Liver (tissue), 8 donors: ENCODE measurements at regions not wholly inside any gene's neighbourhood (a gene's known extent, or its start where the extent isn't known, plus 50 kb on each side); places are given as distances from the start of the nearest gene placed in this dataset.

Experiments
- DNase-seq: peaks from one replicate; pipeline ENCODE4 v3.0.0-alpha.2; 2017; ENCODE audit warnings: low spot score
- H3K27ac ChIP-seq, 2 donors: one replicate each; pipeline ENCODE4 v1.7.0; 2013; ENCODE audit warnings: inconsistent platforms in 2 of 2, low read length in 2 of 2, control low read depth in 1 of 2, low read depth in 1 of 2, mild to moderate bottlenecking in 1 of 2
- H3K27me3 ChIP-seq, 4 donors: one replicate each; pipeline versions ENCODE4 v1.6.1 to v1.7.0; 2013; ENCODE audit warnings: low read length in 3 of 4, inconsistent platforms in 1 of 4, mild to moderate bottlenecking in 1 of 4, moderate library complexity in 1 of 4; ENCODE audit not compliant: control insufficient read depth in 4 of 4, insufficient read depth in 4 of 4
- H3K36me3 ChIP-seq, 4 donors: one replicate each; pipeline versions ENCODE4 v1.6.1 to v1.7.0; 2013; ENCODE audit warnings: low read length in 3 of 4, mild to moderate bottlenecking in 3 of 4, low read depth in 1 of 4, moderate library complexity in 1 of 4; ENCODE audit not compliant: control insufficient read depth in 4 of 4, insufficient read depth in 3 of 4
- H3K4me1 ChIP-seq, 4 donors: one replicate each; pipeline versions ENCODE4 v1.6.1 to v1.7.0; 2013; ENCODE audit warnings: low read length in 3 of 4, mild to moderate bottlenecking in 3 of 4, moderate library complexity in 1 of 4; ENCODE audit not compliant: control insufficient read depth in 4 of 4, insufficient read depth in 4 of 4
- H3K4me3 ChIP-seq, 3 donors: one replicate each; pipeline versions ENCODE4 v1.6.1 to v1.7.0; 2013; ENCODE audit warnings: low read length in 3 of 3, control low read depth in 1 of 3, low read depth in 1 of 3, mild to moderate bottlenecking in 1 of 3
- H3K9ac ChIP-seq, 2 donors: one replicate each; pipeline ENCODE4 v1.7.0; 2013; ENCODE audit warnings: low read length in 2 of 2, mild to moderate bottlenecking in 2 of 2, moderate library complexity in 2 of 2, control low read depth in 1 of 2, low read depth in 1 of 2
- H3K9me3 ChIP-seq, 4 donors: one replicate each; pipeline versions ENCODE4 v1.6.1 to v1.7.0; 2013; ENCODE audit warnings: low read length in 3 of 4; ENCODE audit not compliant: control insufficient read depth in 4 of 4
- ATF3 ChIP-seq: IDR thresholded peaks from 2 replicates; pipeline ENCODE4 v1.6.1; 2016; ENCODE audit warnings: antibody characterized with exemption
- CTCF ChIP-seq: fragments of 150-350 bp; IDR thresholded peaks from 2 replicates; pipeline ENCODE4 v1.5.1; 2017; ENCODE audit warnings: improper control_type of control experiment, low read depth, low read length; ENCODE audit not compliant: missing input control
- EGR1 ChIP-seq, 2 donors: IDR thresholded peaks; 2 replicates each; pipeline ENCODE4 v1.6.1; 2016 to 2018; ENCODE audit warnings: antibody characterized with exemption in 2 of 2, low read depth in 2 of 2
- FOXA1 ChIP-seq: IDR thresholded peaks from 2 replicates; pipeline ENCODE4 v1.6.1; 2016; ENCODE audit warnings: antibody characterized with exemption
- FOXA2 ChIP-seq: IDR thresholded peaks from 2 replicates; pipeline ENCODE4 v1.6.1; 2016; ENCODE audit warnings: antibody characterized with exemption
- GABPA ChIP-seq, 2 donors: IDR thresholded peaks in 1 of 2; conservative IDR thresholded peaks in 1 of 2; 2 replicates each; pipeline ENCODE4 v1.6.1; 2016; ENCODE audit warnings: antibody characterized with exemption in 2 of 2, mild to moderate bottlenecking in 1 of 2, moderate library complexity in 1 of 2
- HNF4A ChIP-seq, 2 donors: conservative IDR thresholded peaks; 2 replicates each; pipeline ENCODE4 v1.6.1; 2016; ENCODE audit warnings: antibody characterized with exemption in 2 of 2, mild to moderate bottlenecking in 2 of 2
- HNF4G ChIP-seq: IDR thresholded peaks from 2 replicates; pipeline ENCODE4 v1.6.1; 2016; ENCODE audit warnings: antibody characterized with exemption
- JUND ChIP-seq, 2 donors: IDR thresholded peaks; 2 replicates each; pipeline ENCODE4 v1.6.1; 2016; ENCODE audit warnings: antibody characterized with exemption in 2 of 2
- MAX ChIP-seq: IDR thresholded peaks from 2 replicates; pipeline ENCODE4 v1.6.1; 2016; ENCODE audit warnings: antibody characterized with exemption
- NR2F2 ChIP-seq: IDR thresholded peaks from 2 replicates; pipeline ENCODE4 v1.6.1; 2016; ENCODE audit warnings: antibody characterized with exemption
- RAD21 ChIP-seq, 2 donors: IDR thresholded peaks; 2 replicates each; pipeline ENCODE4 v1.6.1; 2016; ENCODE audit warnings: antibody characterized with exemption in 2 of 2, mild to moderate bottlenecking in 2 of 2
- REST ChIP-seq: IDR thresholded peaks from 2 replicates; pipeline ENCODE4 v1.6.1; 2016; ENCODE audit warnings: antibody characterized with exemption, mild to moderate bottlenecking
- RXRA ChIP-seq, 2 donors: IDR thresholded peaks; 2 replicates each; pipeline ENCODE4 v1.6.1; 2017 to 2018; ENCODE audit warnings: antibody characterized with exemption in 2 of 2, mild to moderate bottlenecking in 1 of 2
- SP1 ChIP-seq: IDR thresholded peaks from 2 replicates; pipeline ENCODE4 v1.6.1; 2018; ENCODE audit warnings: antibody characterized with exemption, mild to moderate bottlenecking
- TAF1 ChIP-seq: conservative IDR thresholded peaks from 2 replicates; pipeline ENCODE4 v1.6.1; 2016; ENCODE audit warnings: antibody characterized with exemption, mild to moderate bottlenecking
- YY1 ChIP-seq: IDR thresholded peaks from 2 replicates; pipeline ENCODE4 v1.6.1; 2016; ENCODE audit warnings: antibody characterized with exemption, mild to moderate bottlenecking
- ZBTB33 ChIP-seq: IDR thresholded peaks from 2 replicates; pipeline ENCODE4 v1.6.1; 2016; ENCODE audit warnings: antibody characterized with exemption
- WGBS: extraction: QIAGEN DNeasy Blood & Tissue Kit; methylation state at CpG from one replicate; pipeline ENCODE4 v1.1.7; 2013; 5-methylcytosine and 5-hydroxymethylcytosine counted together
- donor health status: healthy.
- donor health status: healthy.
- donor health status: healthy.
- donor health status: healthy.
- donor health status: healthy.

- H3K9me3 ChIP-seq: peaks cover 2 to 5% (median 4%) of the 10 kb centered on the region in 4 donors
- DNase-seq: no peak
- no peaks in the 10 kb centered on the region for H3K27me3 ChIP-seq
- WGBS: 30% methylated on average over 2 of the region's 2 CpGs
- no peak overlapping the region for H3K4me3 ChIP-seq
- peak overlapping the region in 1 of 2 donors; percentile 66 for H3K9ac ChIP-seq
- peaks cover 0 to 7% (median 1%) of the 10 kb centered on the region in 4 donors for H3K36me3 ChIP-seq
- peak; percentile 84 for TF ChIP-seq YY1
- peak; percentile 69 for TF ChIP-seq FOXA2
- peak; percentile 65 to 92 for TF ChIP-seq JUND (IDR thresholded peaks at IDR 0.05)
- TF ChIP-seq RXRA (IDR thresholded peaks at IDR 0.05): peak; percentile 84 to 93
- TF ChIP-seq HNF4A (conservative IDR thresholded peaks at IDR 0.05): peak; percentile 91 to 96
- TF ChIP-seq FOXA1: peak; percentile 46
- peak; percentile 78 for TF ChIP-seq HNF4G
- TF ChIP-seq SP1: peak; percentile 90
- TF ChIP-seq RAD21 (IDR thresholded peaks at IDR 0.05): peak; percentile 69 to 71
- no peak for TF ChIP-seq CTCF
- TF ChIP-seq MAX: peak; percentile 94
- peak; percentile 97 for TF ChIP-seq ATF3
- no peak for TF ChIP-seq GABPA (IDR thresholded peaks at IDR 0.05 in 1 of 2, conservative IDR thresholded peaks at IDR 0.05 in 1 of 2)
- TF ChIP-seq NR2F2: no peak
- peak in 1 of 2 donors; percentile 89 for TF ChIP-seq EGR1 (IDR thresholded peaks at IDR 0.05; ENCODE audit: low read depth in 2 of 2)
- peak; percentile 82 for TF ChIP-seq REST
- peak; percentile 80 for TF ChIP-seq ZBTB33
- TF ChIP-seq TAF1: no peak
- peak overlapping the region; percentile 60 to 86 for H3K27ac ChIP-seq
- H3K4me1 ChIP-seq: peaks cover 0 to 12% (median 4%) of the 10 kb centered on the region in 4 donors
Observed at GRCh38 chr2:150188800-150189199, 298.7 kb downstream of the RND3 start.
